Colonic mucosa (tissue), 4 donors: ENCODE measurements at regions not wholly inside any gene's neighbourhood (a gene's known extent, or its start where the extent isn't known, plus 50 kb on each side); places are given as distances from the start of the nearest gene placed in this dataset.

Source experiments
- DNase-seq: peaks from one replicate; pipeline ENCODE4 v3.0.0-alpha.2; 2020
- H3K27ac ChIP-seq: fragments of 200-600 bp; one replicate; pipeline ENCODE4 v1.8.0; 2021
- H3K27me3 ChIP-seq: fragments of 200-600 bp; one replicate; pipeline ENCODE4 v1.8.0; 2021
- H3K36me3 ChIP-seq: fragments of 200-600 bp; one replicate; pipeline ENCODE4 v1.8.0; 2021
- H3K4me1 ChIP-seq: fragments of 200-600 bp; one replicate; pipeline ENCODE4 v1.8.0; 2021; ENCODE audit warnings: mild to moderate bottlenecking
- H3K4me3 ChIP-seq: fragments of 200-600 bp; one replicate; pipeline ENCODE4 v1.8.0; 2021
- H3K9ac ChIP-seq, 2 donors: one replicate each; pipeline ENCODE4 v1.7.0; 2013; ENCODE audit warnings: control low read depth in 2 of 2, low read depth in 2 of 2, low read length in 2 of 2
- H3K9me3 ChIP-seq: fragments of 200-600 bp; one replicate; pipeline ENCODE4 v1.8.0; 2021
- intact Hi-C: fragments of 100-400 bp; cut with DNase I; formaldehyde crosslinking; loops from one replicate; pipeline ENCODE4 v1.14.1; 2022
- TF ChIP-seq, protein P1 (sequence below): fragments of 200-600 bp; IDR thresholded peaks from one replicate; pipeline ENCODE4 v1.8.0; 2022; ENCODE audit warnings: antibody characterized with exemption, mild to moderate bottlenecking
- donor health status: healthy.
- donor health status: DM: no; HTN: no; CAD: no.
- donor health status: DM: no; HTN: no; CAD: no.

GRCh38 chr15:69897471-69898237, 200.1 kb downstream of the TLE3 start:
- H3K9me3 ChIP-seq, result no peaks in the 10 kb centered on the region
- H3K9ac ChIP-seq, result no peak overlapping the region
- no peak overlapping the region for H3K4me3 ChIP-seq
- H3K4me1 ChIP-seq, result no peaks in the 10 kb centered on the region
- no peaks in the 10 kb centered on the region for H3K27me3 ChIP-seq
- DNase-seq, result no peak
- TF ChIP-seq, protein P1, sequence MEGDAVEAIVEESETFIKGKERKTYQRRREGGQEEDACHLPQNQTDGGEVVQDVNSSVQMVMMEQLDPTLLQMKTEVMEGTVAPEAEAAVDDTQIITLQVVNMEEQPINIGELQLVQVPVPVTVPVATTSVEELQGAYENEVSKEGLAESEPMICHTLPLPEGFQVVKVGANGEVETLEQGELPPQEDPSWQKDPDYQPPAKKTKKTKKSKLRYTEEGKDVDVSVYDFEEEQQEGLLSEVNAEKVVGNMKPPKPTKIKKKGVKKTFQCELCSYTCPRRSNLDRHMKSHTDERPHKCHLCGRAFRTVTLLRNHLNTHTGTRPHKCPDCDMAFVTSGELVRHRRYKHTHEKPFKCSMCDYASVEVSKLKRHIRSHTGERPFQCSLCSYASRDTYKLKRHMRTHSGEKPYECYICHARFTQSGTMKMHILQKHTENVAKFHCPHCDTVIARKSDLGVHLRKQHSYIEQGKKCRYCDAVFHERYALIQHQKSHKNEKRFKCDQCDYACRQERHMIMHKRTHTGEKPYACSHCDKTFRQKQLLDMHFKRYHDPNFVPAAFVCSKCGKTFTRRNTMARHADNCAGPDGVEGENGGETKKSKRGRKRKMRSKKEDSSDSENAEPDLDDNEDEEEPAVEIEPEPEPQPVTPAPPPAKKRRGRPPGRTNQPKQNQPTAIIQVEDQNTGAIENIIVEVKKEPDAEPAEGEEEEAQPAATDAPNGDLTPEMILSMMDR, result no peak
- no peaks in the 10 kb centered on the region for H3K36me3 ChIP-seq
- no peak overlapping the region for H3K27ac ChIP-seq
- intact Hi-C loops, result no loop called here

- TF ChIP-seq, protein P1, result no peak
- DNase-seq, result no peak
These were observed 199.5 kb downstream of the TLE3 start for GRCh38 chr15:69898243-69898642.

GRCh38 chr15:69902414-69903062, 195.2 kb downstream of the TLE3 start:
- Histone ChIP-seq H3K27me3 (no peaks in the 10 kb centered on the region), H3K4me3 (no peak overlapping the region), H3K36me3 (no peaks in the 10 kb centered on the region), H3K27ac (no peak overlapping the region), H3K9me3 (no peaks in the 10 kb centered on the region), H3K9ac (no peak overlapping the region), H3K4me1 (no peaks in the 10 kb centered on the region)
- DNase-seq, result no peak
- TF ChIP-seq, protein P1, result no peak
- intact Hi-C loops, result no loop called here

More at GRCh38 chr15:69898243-69898642, 199.5 kb downstream of the TLE3 start:
- Histone ChIP-seq H3K9ac (no peak overlapping the region), H3K27ac (no peak overlapping the region), H3K9me3 (no peaks in the 10 kb centered on the region), H3K4me1 (no peaks in the 10 kb centered on the region), H3K27me3 (no peaks in the 10 kb centered on the region), H3K4me3 (no peak overlapping the region), H3K36me3 (no peaks in the 10 kb centered on the region)
- intact Hi-C loops, result no loop called here

DNA sequence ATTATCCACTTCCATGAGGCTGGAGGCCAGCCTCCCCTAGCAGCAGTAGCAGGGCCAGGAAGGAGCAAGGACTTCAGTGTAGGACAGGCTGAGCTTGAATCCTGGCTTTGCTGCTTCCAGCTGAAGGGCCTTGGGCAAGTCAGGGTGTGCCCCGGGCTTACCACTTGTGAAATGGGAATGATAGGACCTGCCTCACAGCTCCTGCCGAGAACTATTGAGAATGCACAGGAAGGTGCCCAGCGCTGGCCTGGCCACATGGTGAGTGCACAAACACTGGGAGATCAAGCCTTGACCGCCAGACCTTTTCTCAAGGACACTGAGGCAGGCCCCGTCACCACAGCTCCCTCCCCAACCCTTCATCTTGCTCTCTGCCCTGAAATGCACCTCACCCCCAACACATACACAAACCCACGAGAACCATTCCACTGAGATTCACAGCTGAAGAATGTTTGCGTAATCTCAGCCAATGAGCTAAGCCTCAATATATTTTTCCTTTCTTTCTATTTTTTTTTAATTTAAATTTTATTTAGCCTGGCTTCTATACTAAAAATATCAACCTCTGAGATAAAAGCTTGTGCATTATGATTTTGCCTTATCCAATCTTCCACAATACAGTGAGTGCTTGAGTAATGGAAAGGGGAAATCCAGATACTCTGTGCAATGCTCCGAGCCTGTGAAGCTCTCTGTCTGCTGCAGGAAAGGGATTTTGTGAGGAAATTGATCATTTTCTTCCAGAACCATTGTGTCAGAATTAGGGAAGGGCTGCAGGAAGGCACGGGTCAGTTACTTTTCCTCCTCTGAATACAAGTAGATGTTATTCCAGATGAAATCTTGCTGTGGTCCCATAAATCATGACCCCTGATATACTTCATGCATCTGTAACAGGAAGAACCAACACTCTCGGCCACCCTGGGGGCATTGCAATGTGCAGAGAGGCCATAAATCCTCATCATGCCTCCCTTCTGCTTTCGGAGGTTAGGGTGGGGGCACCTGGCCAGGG, 193.9 kb downstream of the TLE3 start:
- intact Hi-C loops, result no loop called here
- Histone ChIP-seq H3K27ac (no peak overlapping the region), H3K4me3 (no peak overlapping the region), H3K4me1 (no peaks in the 10 kb centered on the region), H3K27me3 (no peaks in the 10 kb centered on the region), H3K36me3 (no peaks in the 10 kb centered on the region), H3K9me3 (no peaks in the 10 kb centered on the region), H3K9ac (no peak overlapping the region)
- DNase-seq, result no peak
- TF ChIP-seq, protein P1, result no peak
